HepG2 (cell line): ENCODE measurements at regions not wholly inside any gene's neighbourhood (a gene's known extent, or its start where the extent isn't known, plus 50 kb on each side); places are given as distances from the start of the nearest gene placed in this dataset.

Source experiments
- ATAC-seq: fragments of 200-7000 bp; cut with Tn5 transposase; 3 replicates; pipeline ENCODE4 v1.9.1; 2020; ENCODE audit warnings: mild to moderate bottlenecking, moderate library complexity
- BruUV-seq: library from RNA; stranded (reverse); fragments of 400-500 nt; replicated peaks from 2 replicates; lab custom pipeline; 2021; lab: Mats Ljungman, UMichigan
- CTCF ChIA-PET: fragments of 300-600 bp; formaldehyde crosslinking; extraction: SDS; loops from one replicate; lab custom pipeline; 2021; ENCODE audit warnings: low total read pairs, inconsistent platforms, low intra/inter-chr PET ratio; lab: Yijun Ruan, JAX
- POLR2A ChIA-PET: fragments of 350-600 bp; sonication (Branson Sonifier 250); formaldehyde crosslinking; loops from one replicate; lab custom pipeline; 2020; ENCODE audit warnings: antibody characterized with exemption, inconsistent platforms; lab: Yijun Ruan, JAX
- DNase-seq: peaks from one replicate; pipeline ENCODE4 v3.0.0-alpha.2; 2015; ENCODE audit warnings: low spot score
- FAIRE-seq: peaks from 3 replicates; lab custom pipeline; 2011; peaks lifted over from hg19 to GRCh38; lab: Jason Lieb, UNC
- H2AFZ ChIP-seq: one replicate; pipeline ENCODE4 v1.6.1; 2011; ENCODE audit warnings: low read length, inconsistent platforms
- H3K27ac ChIP-seq: fragments of 300-600 bp; 3 replicates; pipeline ENCODE4 v1.8.0; 2011; ENCODE audit warnings: mixed run types, mild to moderate bottlenecking, mixed read lengths, low read length, inconsistent platforms; ENCODE audit not compliant: insufficient read depth; ENCODE audit errors: extremely low read length
- H3K27me3 ChIP-seq, 2 experiments: fragments of 200-600 bp in 1 of 2; 2 replicates in 1 of 2; 3 replicates in 1 of 2; pipeline versions ENCODE4 v1.6.0 to v1.8.0; 2011; ENCODE audit warnings: low read length in 2 of 2, mild to moderate bottlenecking in 2 of 2, moderate library complexity in 2 of 2, inconsistent platforms in 1 of 2; ENCODE audit not compliant: insufficient read depth in 2 of 2, control insufficient read depth in 1 of 2
- H3K36me3 ChIP-seq, 2 experiments: fragments of 200-600 bp in 1 of 2; replicated peaks in 1 of 2; 2 replicates in 1 of 2; 3 replicates in 1 of 2; pipeline versions ENCODE4 v1.5.1 to v1.8.0; 2011; ENCODE audit warnings: low read length in 2 of 2, inconsistent platforms in 1 of 2; ENCODE audit not compliant: insufficient read depth in 2 of 2, control insufficient read depth in 1 of 2
- H3K4me1 ChIP-seq: 2 replicates; pipeline ENCODE4 v1.5.1; 2012; ENCODE audit warnings: low read length, inconsistent platforms; ENCODE audit not compliant: insufficient read depth
- H3K4me2 ChIP-seq: 2 replicates; pipeline ENCODE4 v1.6.0; 2011; ENCODE audit warnings: low read depth, low read length, inconsistent platforms
- H3K4me3 ChIP-seq, 3 experiments: fragments of 200-600 bp in 1 of 3; sonication (generic), shearing (Covaris generic) in 1 of 3; replicated peaks in 1 of 3; 2 replicates each; pipeline ENCODE4 v1.5.1; 2011 to 2016; ENCODE audit warnings: low read length in 3 of 3, inconsistent platforms in 2 of 3, low read depth in 2 of 3, mild to moderate bottlenecking in 2 of 3, control low read depth in 1 of 3, mixed read lengths in 1 of 3; ENCODE audit not compliant: insufficient read depth in 1 of 3
- H3K79me2 ChIP-seq: one replicate; pipeline ENCODE4 v1.6.1; 2011; ENCODE audit warnings: low read length, inconsistent platforms; ENCODE audit not compliant: insufficient read depth
- H3K9ac ChIP-seq: 2 replicates; pipeline ENCODE4 v1.6.0; 2011; ENCODE audit warnings: mild to moderate bottlenecking, low read depth, low read length, inconsistent platforms; ENCODE audit not compliant: insufficient read depth
- H3K9me3 ChIP-seq: 2 replicates; pipeline ENCODE4 v1.5.1; 2012; ENCODE audit warnings: mild to moderate bottlenecking, low read length
- H4K20me1 ChIP-seq: 2 replicates; pipeline ENCODE4 v1.6.0; 2011; ENCODE audit warnings: inconsistent platforms, mild to moderate bottlenecking, low read length, moderate library complexity; ENCODE audit not compliant: insufficient read depth
- CCAR2 ChIP-seq: fragments of 200-400 bp; formaldehyde crosslinking; optimal IDR thresholded peaks from 2 replicates; pipeline ENCODE3; 2018; ENCODE audit warnings: low read depth, mild to moderate bottlenecking, low read length, moderate library complexity
- DNMT1 ChIP-seq: sonication (generic); formaldehyde crosslinking; IDR thresholded peaks from 2 replicates; pipeline ENCODE4 v1.5.1; 2020; ENCODE audit warnings: mild to moderate bottlenecking, missing genetic modification reagents
- PRPF4 ChIP-seq: fragments of 200-400 bp; formaldehyde crosslinking; IDR thresholded peaks from 2 replicates; pipeline ENCODE4 v1.6.1; 2016; ENCODE audit warnings: low read length, low read depth; ENCODE audit not compliant: poor library complexity, severe bottlenecking
- STAG1 ChIP-seq: sonication (generic); formaldehyde crosslinking; IDR thresholded peaks from 2 replicates; pipeline ENCODE4 v1.4.0; 2020; ENCODE audit warnings: missing genetic modification reagents
- WGBS: methylation state at CpG from one replicate; pipeline ENCODE4 v1.1.6; 2017; ENCODE audit warnings: low lambda C conversion rate; 5-methylcytosine and 5-hydroxymethylcytosine counted together
- in situ Hi-C: cut with HindIII; loops from 2 replicates; pipeline ENCODE4 v1.10.0; 2017; ENCODE audit warnings: low pct_unique_long_range_greater_than_20kb; ENCODE audit not compliant: extremely low pct_ligation_motif_present
- intact Hi-C: fragments of 100-400 bp; cut with micrococcal nuclease; formaldehyde crosslinking; loops from one replicate; pipeline ENCODE4 v1.10.0; 2022; ENCODE audit not compliant: unreplicated experiment
- TF ChIP-seq, protein P1 (sequence below): sonication (generic); formaldehyde crosslinking; IDR thresholded peaks from 2 replicates; pipeline ENCODE4 v1.4.0; 2020; ENCODE audit warnings: missing genetic modification reagents

DNA sequence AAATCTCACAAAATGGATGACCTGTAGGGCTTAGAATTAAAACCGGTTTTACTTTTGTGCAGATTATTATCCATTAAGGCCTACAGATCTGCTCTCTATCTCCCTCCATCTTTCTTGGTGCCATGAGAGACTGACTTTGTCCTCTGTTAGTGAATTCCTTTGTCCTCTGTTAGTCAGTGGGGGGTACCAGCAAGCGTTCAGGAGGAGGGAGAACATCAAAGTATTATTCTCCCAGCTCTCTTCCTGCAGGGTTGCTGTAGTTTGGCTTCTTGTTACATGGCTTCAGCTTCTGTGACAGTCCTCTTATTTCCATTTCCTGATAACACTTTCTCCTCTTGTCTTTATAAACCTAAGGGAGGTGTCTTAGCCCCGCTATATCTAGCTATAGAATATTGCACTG is 850.5 kb upstream of the SEMA6A start:
- Histone ChIP-seq H3K4me1 (no peaks in the 10 kb centered on the region), H3K27ac (no peak overlapping the region), H4K20me1 (no peaks in the 10 kb centered on the region), H3K79me2 (no peaks in the 10 kb centered on the region), H3K9ac (no peak overlapping the region), H3K4me2 (no peak overlapping the region), H3K4me3 (no peak overlapping the region), H2AFZ (no peak overlapping the region), H3K36me3 (no peaks in the 10 kb centered on the region), H3K27me3 (no peaks in the 10 kb centered on the region), H3K9me3 (no peaks in the 10 kb centered on the region)
- ATAC-seq (no peak), DNase-seq (no peak), FAIRE-seq (no peak)
- intact Hi-C loops (no loop called here), in situ Hi-C loops (no loop called here)
- ChIA-PET CTCF (no interaction called here), POLR2A (no interaction called here)
- no peak for TF ChIP-seq CCAR2
- TF ChIP-seq, protein P1, sequence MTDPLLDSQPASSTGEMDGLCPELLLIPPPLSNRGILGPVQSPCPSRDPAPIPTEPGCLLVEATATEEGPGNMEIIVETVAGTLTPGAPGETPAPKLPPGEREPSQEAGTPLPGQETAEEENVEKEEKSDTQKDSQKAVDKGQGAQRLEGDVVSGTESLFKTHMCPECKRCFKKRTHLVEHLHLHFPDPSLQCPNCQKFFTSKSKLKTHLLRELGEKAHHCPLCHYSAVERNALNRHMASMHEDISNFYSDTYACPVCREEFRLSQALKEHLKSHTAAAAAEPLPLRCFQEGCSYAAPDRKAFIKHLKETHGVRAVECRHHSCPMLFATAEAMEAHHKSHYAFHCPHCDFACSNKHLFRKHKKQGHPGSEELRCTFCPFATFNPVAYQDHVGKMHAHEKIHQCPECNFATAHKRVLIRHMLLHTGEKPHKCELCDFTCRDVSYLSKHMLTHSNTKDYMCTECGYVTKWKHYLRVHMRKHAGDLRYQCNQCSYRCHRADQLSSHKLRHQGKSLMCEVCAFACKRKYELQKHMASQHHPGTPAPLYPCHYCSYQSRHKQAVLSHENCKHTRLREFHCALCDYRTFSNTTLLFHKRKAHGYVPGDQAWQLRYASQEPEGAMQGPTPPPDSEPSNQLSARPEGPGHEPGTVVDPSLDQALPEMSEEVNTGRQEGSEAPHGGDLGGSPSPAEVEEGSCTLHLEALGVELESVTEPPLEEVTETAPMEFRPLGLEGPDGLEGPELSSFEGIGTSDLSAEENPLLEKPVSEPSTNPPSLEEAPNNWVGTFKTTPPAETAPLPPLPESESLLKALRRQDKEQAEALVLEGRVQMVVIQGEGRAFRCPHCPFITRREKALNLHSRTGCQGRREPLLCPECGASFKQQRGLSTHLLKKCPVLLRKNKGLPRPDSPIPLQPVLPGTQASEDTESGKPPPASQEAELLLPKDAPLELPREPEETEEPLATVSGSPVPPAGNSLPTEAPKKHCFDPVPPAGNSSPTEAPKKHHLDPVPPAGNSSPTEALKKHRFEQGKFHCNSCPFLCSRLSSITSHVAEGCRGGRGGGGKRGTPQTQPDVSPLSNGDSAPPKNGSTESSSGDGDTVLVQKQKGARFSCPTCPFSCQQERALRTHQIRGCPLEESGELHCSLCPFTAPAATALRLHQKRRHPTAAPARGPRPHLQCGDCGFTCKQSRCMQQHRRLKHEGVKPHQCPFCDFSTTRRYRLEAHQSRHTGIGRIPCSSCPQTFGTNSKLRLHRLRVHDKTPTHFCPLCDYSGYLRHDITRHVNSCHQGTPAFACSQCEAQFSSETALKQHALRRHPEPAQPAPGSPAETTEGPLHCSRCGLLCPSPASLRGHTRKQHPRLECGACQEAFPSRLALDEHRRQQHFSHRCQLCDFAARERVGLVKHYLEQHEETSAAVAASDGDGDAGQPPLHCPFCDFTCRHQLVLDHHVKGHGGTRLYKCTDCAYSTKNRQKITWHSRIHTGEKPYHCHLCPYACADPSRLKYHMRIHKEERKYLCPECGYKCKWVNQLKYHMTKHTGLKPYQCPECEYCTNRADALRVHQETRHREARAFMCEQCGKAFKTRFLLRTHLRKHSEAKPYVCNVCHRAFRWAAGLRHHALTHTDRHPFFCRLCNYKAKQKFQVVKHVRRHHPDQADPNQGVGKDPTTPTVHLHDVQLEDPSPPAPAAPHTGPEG = no peak
- TF ChIP-seq STAG1 = no peak
- no peak for TF ChIP-seq PRPF4
- TF ChIP-seq DNMT1 (CRISPR knock-in tag) = no peak
- BruUV-seq = no TSS peak
- WGBS = 2% methylated on average over 3 of the region's 3 CpGs
